ENCODE measurements at regions not wholly inside any gene's neighbourhood (a gene's known extent, or its start where the extent isn't known, plus 50 kb on each side); places are given as distances from the start of the nearest gene placed in this dataset.

GRCh38 chr16:25311039-25311438 lies 53.4 kb upstream of the ZKSCAN2 start:
- H2AFZ ChIP-seq (ENCODE audit: low read depth, low read length), result no peak overlapping the region
- no peak for TF ChIP-seq CTCF (IDR thresholded peaks at IDR 0.05; ENCODE audit: low read depth, low read length)
- no peak for TF ChIP-seq EZH2phosphoT487 (IDR thresholded peaks at IDR 0.05; ENCODE audit: low read depth)
- no peak overlapping the region for H3K4me3 ChIP-seq (ENCODE audit: low read length)
- H3K9ac ChIP-seq (ENCODE audit: low read length), result no peak overlapping the region
- no peaks in the 10 kb centered on the region for H4K20me1 ChIP-seq (ENCODE audit: insufficient read depth, low read length)
- no peaks in the 10 kb centered on the region for H3K36me3 ChIP-seq (replicated peaks; ENCODE audit: low read depth, low read length)
- no peaks in the 10 kb centered on the region for H3K27me3 ChIP-seq (ENCODE audit: low read depth, low read length)
- H3K9me3 ChIP-seq (ENCODE audit: insufficient read depth, low read length), result no peaks in the 10 kb centered on the region
- H3K27ac ChIP-seq (ENCODE audit: low read length), result no peak overlapping the region
- no peak overlapping the region for H3K4me2 ChIP-seq (ENCODE audit: low read length)
- no peaks in the 10 kb centered on the region for H3K4me1 ChIP-seq (ENCODE audit: low read length)
- H3K79me2 ChIP-seq (ENCODE audit: low read length), result no peaks in the 10 kb centered on the region
